Astrocyte of the spinal cord (primary cell): ENCODE measurements at regions not wholly inside any gene's neighbourhood (a gene's known extent, or its start where the extent isn't known, plus 50 kb on each side); places are given as distances from the start of the nearest gene placed in this dataset.

Source experiments
- DNase-seq: peaks from one replicate; pipeline ENCODE4 v3.0.0; 2011; ENCODE audit warnings: low read depth, low spot score
- H3K4me3 ChIP-seq: 2 replicates; pipeline ENCODE4 v1.5.1; 2011; ENCODE audit warnings: low read depth, mild to moderate bottlenecking, low read length, moderate library complexity
- in situ Hi-C: cut with HindIII; loops from 2 replicates; pipeline ENCODE4 v1.10.0; 2017; ENCODE audit warnings: low sequenced_read_pairs
- TF ChIP-seq, protein P1 (sequence below): IDR thresholded peaks from 2 replicates; pipeline ENCODE4 v1.5.1; 2012; ENCODE audit warnings: low read depth, mild to moderate bottlenecking, low read length, inconsistent platforms

DNA sequence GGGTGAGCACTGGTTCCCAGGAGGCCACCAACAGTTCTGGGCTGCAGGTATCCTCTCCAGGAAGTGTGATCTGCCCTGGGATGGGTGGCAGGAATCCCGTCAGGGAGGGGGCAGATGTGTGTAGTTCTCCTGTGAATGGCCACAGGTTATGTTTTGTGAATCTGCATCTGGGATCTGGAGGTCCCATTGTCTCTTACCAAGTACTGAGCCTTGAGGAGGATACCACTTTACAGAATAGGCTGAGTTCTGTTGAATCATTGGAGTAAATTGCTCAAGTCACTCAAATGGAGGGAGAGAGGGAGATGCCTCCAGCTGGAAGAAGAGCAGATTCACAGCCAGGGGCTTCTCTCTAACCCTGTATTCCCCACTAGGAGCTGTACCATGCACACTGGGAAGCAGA is 168.2 kb downstream of the ANKRD30B start:
- TF ChIP-seq, protein P1, sequence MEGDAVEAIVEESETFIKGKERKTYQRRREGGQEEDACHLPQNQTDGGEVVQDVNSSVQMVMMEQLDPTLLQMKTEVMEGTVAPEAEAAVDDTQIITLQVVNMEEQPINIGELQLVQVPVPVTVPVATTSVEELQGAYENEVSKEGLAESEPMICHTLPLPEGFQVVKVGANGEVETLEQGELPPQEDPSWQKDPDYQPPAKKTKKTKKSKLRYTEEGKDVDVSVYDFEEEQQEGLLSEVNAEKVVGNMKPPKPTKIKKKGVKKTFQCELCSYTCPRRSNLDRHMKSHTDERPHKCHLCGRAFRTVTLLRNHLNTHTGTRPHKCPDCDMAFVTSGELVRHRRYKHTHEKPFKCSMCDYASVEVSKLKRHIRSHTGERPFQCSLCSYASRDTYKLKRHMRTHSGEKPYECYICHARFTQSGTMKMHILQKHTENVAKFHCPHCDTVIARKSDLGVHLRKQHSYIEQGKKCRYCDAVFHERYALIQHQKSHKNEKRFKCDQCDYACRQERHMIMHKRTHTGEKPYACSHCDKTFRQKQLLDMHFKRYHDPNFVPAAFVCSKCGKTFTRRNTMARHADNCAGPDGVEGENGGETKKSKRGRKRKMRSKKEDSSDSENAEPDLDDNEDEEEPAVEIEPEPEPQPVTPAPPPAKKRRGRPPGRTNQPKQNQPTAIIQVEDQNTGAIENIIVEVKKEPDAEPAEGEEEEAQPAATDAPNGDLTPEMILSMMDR, result no peak
- no peak for DNase-seq
- no peak overlapping the region for H3K4me3 ChIP-seq
- in situ Hi-C loops, result no loop called here

DNA sequence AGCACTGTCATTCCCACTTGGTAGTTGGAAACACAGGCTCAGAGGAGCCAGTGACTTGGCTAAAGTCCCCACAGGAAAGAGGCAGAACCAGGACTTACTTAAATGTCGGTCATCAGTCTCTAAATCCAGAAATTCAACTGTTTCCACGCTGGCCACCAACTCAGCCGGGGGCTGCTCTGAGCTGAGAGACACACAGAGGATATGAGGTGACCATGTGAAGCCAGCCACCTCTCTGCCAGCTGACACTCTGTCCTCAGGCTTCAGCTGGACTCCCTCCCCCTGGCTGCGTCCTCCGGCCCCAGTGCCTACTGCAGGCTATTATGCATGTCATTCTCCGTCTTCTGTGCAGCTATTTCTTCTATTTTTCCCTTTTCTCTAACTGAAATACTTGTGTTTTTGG is 168.9 kb downstream of the ANKRD30B start:
- H3K4me3 ChIP-seq, result no peak overlapping the region
- no peak for DNase-seq
- TF ChIP-seq, protein P1, result no peak
- in situ Hi-C loops, result no loop called here

DNA sequence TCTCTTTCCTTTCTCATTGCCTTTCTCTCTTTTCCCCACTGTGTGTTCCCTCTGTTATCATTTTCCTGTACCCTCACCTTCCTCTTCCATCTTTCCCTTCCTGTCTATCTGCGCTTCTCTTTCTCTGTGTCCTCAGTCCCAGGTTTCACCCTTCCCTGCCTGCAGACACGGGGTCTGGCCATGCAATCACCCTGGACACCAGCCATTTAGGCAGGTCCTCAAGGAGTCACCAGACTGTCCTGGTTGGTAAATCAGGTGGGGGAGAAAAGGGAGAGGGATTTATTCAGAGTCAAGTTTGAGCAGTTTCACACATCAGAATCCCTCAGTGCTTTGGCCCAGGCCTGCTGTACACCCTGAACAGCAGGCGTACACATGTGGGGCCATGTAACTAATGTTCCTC is 169.3 kb downstream of the ANKRD30B start:
- in situ Hi-C loops, result no loop called here
- no peak overlapping the region for H3K4me3 ChIP-seq
- no peak for DNase-seq
- TF ChIP-seq, protein P1, result no peak

DNA sequence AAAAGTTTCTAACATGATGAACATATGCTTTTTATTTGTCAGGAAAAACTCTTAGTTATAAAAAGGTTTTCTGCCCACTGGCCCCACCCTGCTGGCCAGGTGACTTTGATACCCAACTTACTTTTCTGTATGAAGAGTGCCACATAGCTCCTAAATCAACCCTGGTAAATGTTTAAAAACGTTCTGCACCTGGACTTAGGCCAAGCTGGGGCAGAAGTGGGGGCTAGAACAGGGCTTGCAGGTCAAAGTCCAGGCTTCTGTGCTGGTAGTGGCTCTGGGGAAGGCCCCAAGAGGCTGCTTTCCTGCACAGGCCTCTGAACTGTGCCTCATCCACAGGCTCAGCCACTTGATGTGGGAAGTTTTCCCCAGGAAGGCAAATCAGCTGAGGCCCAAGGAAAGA is 171.7 kb downstream of the ANKRD30B start:
- DNase-seq, result no peak
- in situ Hi-C loops, result no loop called here
- TF ChIP-seq, protein P1, result no peak
- no peak overlapping the region for H3K4me3 ChIP-seq

DNA sequence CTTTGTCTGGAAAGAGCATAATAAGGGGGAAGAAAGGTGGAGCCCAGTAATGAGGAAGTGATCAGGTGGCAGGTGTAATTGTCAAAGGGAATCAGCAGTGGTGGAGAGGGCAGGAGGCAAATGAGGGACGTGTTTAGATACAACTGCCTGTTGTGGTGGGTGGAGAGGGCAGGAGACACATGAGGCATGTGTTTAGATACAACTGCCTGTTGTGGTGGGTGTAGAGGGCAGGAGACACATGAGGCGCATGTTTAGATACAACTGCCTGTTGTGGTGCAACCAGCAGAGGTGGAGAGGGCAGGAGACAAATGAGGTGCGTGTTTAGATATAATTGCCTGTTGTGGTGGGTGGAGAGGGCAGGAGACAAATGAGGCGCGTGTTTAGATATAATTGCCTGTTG is 173.1 kb downstream of the ANKRD30B start:
- H3K4me3 ChIP-seq, result no peak overlapping the region
- TF ChIP-seq, protein P1, result no peak
- in situ Hi-C loops, result no loop called here
- no peak for DNase-seq

DNA sequence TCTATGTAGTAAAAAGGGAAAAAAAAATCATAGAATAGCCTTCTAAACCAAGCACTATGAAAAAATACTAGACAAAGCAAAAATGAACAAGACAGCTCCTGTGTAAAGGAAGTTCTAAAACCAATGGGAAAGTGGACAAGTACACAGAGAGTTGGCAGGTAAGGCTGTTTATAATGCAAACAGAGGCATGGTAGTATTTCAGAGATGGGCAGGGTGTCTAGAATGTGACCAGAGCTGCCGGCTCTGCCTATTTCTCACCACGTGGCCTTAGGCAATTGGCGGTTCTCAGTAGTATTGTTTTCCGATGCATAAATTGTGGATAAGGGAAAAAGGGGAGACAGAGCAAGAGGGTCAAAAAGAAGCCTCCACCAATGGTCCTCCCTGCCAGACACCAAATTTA is 173.6 kb downstream of the ANKRD30B start:
- in situ Hi-C loops, result no loop called here
- DNase-seq, result no peak
- H3K4me3 ChIP-seq, result no peak overlapping the region
- TF ChIP-seq, protein P1, result no peak

DNA sequence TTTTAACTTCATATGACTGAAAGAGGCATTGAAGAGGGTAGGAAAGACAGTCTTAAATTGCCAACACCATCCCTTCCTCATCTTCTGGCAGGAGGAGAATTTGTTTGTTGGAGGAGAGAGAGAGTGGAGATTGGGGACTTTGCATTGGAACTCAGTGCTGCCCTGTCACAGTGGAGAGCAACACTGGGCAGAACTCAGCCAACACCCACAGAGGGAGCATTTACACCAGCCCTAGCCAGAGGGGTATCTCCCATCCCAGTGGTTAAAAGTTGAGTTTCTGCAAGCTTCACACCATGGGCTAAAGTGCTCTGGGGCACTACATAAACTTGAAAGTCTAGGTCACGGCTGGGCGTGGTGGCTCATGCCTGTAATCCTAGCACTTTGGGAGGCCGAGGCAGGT is 174.1 kb downstream of the ANKRD30B start:
- no peak overlapping the region for H3K4me3 ChIP-seq
- TF ChIP-seq, protein P1, result no peak
- DNase-seq, result no peak
- in situ Hi-C loops, result no loop called here
